SH-SY5Y (cell line): ENCODE measurements at regions not wholly inside any gene's neighbourhood (a gene's known extent, or its start where the extent isn't known, plus 50 kb on each side); places are given as distances from the start of the nearest gene placed in this dataset.

Source experiments
- GATA2 ChIP-seq: IDR thresholded peaks from 2 replicates; pipeline ENCODE4 v1.6.1; 2011; ENCODE audit warnings: mild to moderate bottlenecking, low read depth, low read length
- GATA3 ChIP-seq: IDR thresholded peaks from 2 replicates; pipeline ENCODE4 v1.6.1; 2011; ENCODE audit warnings: low read depth, mild to moderate bottlenecking, low read length, moderate library complexity

- TF ChIP-seq GATA3 (no peak), GATA2 (no peak)
These were observed 361.8 kb downstream of the ELAVL2 start for GRCh38 chr9:23464275-23464674.

- TF ChIP-seq GATA2 = no peak
- TF ChIP-seq GATA3 = no peak
These were observed 358.8 kb downstream of the ELAVL2 start for GRCh38 chr9:23467276-23467675.

GRCh38 chr9:23477908-23478307, 348.1 kb downstream of the ELAVL2 start:
- TF ChIP-seq GATA2 (no peak), GATA3 (no peak)

- no peak for TF ChIP-seq GATA2
- TF ChIP-seq GATA3 = no peak
These were observed 342.5 kb downstream of the ELAVL2 start for GRCh38 chr9:23483566-23483965.

GRCh38 chr9:23492126-23493002, 333.7 kb downstream of the ELAVL2 start:
- TF ChIP-seq GATA3 = no peak
- no peak for TF ChIP-seq GATA2

- no peak for TF ChIP-seq GATA2
- TF ChIP-seq GATA3 = no peak
These were observed 332.8 kb downstream of the ELAVL2 start for GRCh38 chr9:23493219-23493618.

- TF ChIP-seq GATA3 = no peak
- TF ChIP-seq GATA2 = no peak
These were observed 329.4 kb downstream of the ELAVL2 start for GRCh38 chr9:23496489-23497136.

GRCh38 chr9:23497137-23497504, 328.9 kb downstream of the ELAVL2 start:
- TF ChIP-seq GATA2 = no peak
- no peak for TF ChIP-seq GATA3

- no peak for TF ChIP-seq GATA3
- no peak for TF ChIP-seq GATA2
These were observed 324.0 kb downstream of the ELAVL2 start for GRCh38 chr9:23502004-23502403.

GRCh38 chr9:23522952-23523351, 303.1 kb downstream of the ELAVL2 start:
- TF ChIP-seq GATA3 = no peak
- TF ChIP-seq GATA2 = no peak

GRCh38 chr9:23524607-23525155, 301.4 kb downstream of the ELAVL2 start:
- no peak for TF ChIP-seq GATA3
- TF ChIP-seq GATA2 = no peak

GRCh38 chr9:23526806-23527205, 299.2 kb downstream of the ELAVL2 start:
- TF ChIP-seq GATA3 (no peak), GATA2 (no peak)

GRCh38 chr9:23532282-23532681, 293.8 kb downstream of the ELAVL2 start:
- TF ChIP-seq GATA3 (0 out of 2 replicates have a peak, but pooled peaks have one; percentile 34), GATA2 (peak; percentile 10; the same call in 1 of the 2 replicates)

- TF ChIP-seq GATA2 (no peak), GATA3 (no peak)
These were observed 288.6 kb downstream of the ELAVL2 start for GRCh38 chr9:23537192-23538066.

- TF ChIP-seq GATA2 (no peak), GATA3 (no peak)
These were observed 288.0 kb downstream of the ELAVL2 start for GRCh38 chr9:23538067-23538402.
